DMS79 (cell line): ENCODE measurements at regions not wholly inside any gene's neighbourhood (a gene's known extent, or its start where the extent isn't known, plus 50 kb on each side); places are given as distances from the start of the nearest gene placed in this dataset.
"Not testable (repeated sequence)": the region's sequence is repeated elsewhere in the genome, so short reads cannot be mapped to it uniquely, and the experiment has no call there.

ENCODE experiments used
- DNase-seq: peaks from one replicate; lab custom pipeline; 2025; lab: John Stamatoyannopoulos, UW

DNA sequence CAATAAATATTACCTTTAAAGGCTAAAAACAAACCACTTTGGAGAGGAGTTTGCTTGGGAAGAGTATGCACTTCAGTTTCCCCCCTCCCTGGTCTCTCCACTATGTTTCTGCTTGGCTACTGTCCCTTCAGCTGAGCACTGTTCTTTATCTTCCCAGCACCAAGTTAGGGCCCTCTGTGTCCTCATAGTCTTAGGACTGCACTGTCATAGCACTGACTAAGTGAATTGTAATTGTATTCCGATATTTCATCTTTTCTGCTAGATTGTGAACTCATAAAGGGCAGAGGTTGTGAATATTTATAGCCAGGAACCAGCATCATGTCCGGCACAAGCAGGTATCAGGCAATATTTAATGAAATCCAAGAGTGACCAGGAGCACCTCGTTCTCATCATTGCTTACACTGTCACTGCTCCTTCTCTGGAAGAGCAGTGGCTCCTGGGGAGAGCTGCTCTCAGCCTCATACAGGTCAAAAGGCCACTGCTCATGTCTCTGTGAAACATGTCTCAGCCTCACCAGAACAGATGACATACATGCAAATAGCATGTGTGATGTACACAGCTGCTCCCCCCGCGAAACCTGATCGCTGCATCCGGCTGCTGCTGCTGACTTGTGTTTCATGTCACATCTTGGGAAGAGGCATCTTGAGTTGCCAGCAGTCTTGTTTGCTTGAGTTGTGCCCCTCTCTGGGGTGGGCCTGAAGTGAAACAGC lies 279.7 kb upstream of the MSX2 start:
- no peak for DNase-seq

DNA sequence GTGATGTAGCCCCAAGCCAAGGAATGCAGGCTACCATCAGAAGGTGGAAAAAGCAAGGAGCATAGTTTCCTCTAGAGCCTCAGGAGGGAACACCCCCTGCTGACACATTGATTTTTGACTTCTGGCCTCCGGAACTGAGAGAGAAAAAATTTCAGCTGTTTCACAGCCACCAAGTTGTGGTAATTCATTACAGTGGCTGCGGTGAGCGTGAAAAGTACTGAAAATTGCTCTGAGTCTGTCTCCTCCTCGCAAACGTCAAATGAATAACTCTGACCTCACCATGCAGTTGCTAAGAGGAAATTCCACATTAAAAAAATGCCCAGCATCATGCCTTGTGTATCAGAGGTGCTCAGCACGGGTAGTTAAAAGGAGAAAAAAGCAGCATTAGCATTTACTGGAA lies 277.9 kb upstream of the MSX2 start:
- DNase-seq: no peak

DNA sequence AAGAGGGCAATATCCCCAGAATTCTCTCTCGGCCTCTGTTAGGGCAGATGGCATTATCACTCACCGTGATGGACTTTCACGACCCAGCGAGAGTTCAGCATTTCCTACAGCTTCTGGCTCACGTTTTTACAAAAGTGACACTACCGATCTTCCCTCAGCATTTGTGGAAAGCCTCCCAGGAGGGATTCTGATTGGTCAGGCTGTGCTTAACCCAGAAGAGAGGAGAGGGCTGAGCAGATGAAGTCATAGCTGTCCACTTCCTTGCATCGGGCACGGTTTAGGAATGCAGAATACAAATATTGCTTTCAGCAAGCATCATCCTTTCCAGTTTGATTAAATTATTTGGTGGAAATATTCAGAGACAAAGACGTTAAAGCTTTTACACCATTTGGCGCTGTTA lies 277.4 kb upstream of the MSX2 start:
- DNase-seq: no peak

DNA sequence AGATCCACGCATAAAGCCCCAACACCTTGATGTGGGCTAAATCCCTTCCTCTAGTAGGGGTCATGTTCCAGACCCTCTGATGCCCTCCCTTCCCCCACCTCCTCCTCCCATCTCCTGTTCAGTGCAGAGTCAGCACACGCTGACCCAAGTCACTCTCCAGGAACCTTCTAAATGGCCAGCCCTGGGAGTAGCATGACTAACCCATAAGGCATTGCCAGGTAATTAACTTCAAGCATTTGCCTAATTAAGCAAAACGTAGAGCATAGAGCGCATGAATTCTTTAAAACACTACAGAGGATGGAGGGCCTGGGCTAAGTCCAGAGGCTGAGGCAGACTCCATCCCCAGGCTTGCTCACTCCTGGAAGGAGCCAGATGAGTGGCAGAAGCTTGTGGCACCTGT lies 276.3 kb upstream of the MSX2 start:
- no peak for DNase-seq

DNA sequence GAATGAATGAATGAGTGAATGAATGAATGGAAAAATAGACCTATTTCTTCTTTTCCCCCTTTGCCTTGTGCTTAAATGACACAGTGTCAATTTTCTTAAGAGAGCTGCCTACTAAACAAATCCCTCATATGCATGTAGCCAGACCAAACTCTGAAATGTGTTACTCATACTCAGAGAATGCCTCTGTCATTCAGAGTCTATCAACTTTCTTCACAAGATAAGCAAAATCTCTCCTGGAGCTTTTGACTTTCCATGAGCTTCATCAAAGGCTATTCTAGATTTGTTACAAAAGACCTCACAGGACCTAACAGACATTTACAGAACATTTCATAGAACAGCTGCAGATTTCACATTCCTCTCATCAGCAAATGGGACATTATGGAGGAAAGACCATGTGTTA lies 275.7 kb upstream of the MSX2 start:
- DNase-seq: no peak

DNA sequence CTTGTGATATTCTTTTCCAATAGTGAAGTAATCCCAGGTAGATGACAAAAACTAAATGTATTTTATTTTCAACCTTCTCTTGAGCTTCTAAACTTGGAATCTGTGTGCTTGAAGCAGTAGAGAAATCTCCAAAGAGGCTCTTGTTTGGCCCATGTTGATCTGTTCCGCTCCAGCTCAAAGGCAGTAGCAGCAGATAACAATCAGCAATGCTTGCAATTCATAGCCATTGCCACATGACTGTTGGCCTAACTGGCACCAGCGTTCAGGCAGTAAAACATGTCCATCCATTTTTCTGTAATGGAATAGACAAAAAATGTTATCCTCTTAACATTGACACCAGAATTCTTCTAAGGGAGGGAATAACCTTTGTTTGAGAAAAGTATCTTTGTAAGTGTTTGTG lies 270.7 kb upstream of the MSX2 start:
- no peak for DNase-seq

DNA sequence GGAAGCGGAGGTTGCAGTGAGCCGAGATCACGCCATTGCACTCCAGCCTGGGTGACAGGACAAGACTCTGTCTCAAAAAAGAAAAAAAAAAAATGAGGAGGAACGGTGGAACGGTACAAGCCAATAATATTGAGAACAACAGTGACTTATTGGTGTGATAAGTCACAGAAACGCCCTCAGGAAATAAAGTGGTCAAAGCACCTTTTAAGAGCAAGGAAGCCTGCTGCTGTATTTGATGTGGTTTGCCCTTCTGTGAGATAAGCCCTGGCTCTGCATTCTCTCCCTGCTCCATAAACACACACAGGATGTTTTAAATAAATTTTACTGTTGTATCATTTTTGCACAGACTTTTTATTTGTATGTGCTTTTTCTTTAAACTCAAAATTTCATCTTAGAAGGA lies 269.9 kb upstream of the MSX2 start:
- no peak for DNase-seq

DNA sequence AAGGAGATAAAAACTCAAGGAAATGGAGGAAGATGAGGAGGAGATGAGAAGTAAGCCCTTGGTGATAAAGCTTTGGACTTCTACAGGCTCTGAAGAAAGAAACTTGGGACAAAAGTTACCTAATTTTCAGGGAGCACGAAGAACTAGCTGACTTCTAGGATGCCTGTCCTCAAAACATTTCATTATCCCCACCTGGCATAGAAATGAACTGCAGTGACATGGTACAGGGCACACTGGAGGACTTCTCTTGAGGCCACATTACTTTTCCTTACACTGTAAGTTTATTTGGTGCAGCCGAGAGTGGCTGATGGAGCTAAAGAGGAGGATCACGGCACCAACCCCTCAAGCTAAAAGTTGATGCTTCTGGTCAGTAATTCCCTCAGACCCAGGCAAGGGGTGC lies 269.5 kb upstream of the MSX2 start:
- no peak for DNase-seq

DNA sequence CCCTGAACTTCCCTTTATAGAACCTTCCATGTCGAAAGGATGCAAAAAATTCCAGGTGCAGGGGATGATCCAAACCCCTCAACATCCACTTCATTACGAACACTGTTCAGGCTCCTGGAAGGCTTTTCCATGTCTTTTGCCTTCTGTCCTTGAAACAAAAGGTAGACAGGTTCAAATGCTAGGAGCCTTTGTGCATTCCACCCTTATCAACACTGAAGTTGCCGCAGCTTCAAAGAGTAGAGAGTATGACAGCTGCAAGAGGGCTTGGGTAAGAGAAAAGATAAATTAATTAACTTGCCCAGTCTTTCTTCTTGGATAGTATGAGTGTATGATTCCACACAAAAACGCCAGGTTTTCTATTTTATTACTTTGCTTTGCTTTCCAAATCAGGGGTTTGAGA lies 269.1 kb upstream of the MSX2 start:
- DNase-seq: no peak

DNA sequence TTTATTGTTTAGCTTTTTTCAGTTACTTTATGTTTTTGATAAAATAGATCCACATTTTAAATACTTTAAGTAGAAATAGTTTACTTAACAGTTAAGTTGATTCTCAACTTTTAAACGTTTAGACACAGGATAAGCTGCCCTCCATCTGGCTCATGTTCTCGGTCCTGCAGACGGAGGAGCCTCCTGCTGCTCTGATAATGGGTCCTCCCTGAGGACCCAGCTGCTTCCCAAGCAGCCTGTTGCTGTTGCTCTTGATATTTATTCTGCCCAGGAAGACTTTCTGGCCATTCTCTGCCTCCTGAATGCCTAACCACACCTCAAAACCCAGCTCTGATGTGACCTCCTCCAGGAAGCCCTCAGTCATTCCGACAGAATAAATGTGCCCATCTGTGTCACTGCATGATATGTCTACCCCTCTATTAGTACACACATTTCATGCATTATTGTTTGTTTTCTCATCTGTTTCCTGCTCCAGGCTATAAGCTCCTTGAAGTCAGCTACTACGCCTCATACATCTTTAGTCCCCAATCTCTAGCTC lies 267.2 kb upstream of the MSX2 start:
- no peak for DNase-seq

DNA sequence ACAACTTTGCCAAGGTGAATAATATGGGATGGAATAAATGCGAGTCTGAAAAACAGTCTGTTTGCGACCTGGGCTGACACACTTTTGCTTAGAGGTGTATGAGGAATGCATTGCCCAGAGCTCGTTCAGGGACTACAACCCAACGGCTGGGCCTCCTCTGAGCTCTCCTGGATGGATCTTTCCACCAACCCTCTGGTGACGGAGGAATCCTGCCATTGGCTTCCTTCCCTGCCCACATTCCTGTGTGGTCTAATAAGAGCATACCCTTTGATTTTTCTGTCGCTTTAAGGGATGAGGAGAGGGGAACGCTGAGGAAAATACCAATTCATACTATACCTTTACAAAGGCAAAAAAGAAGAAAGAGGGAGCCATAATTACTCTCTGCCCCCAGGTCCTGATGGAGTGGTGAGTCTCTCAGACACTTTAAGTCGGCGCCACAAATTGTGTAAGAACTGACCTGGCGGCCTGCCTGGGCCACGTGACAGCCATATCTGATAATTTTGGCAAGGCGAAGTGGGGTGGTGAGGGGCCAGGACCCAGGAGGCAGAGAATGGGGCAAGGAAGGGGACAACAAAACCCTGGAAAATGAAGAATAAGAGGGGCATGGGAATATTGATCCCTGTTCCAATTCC lies 265.2 kb upstream of the MSX2 start:
- no peak for DNase-seq

DNA sequence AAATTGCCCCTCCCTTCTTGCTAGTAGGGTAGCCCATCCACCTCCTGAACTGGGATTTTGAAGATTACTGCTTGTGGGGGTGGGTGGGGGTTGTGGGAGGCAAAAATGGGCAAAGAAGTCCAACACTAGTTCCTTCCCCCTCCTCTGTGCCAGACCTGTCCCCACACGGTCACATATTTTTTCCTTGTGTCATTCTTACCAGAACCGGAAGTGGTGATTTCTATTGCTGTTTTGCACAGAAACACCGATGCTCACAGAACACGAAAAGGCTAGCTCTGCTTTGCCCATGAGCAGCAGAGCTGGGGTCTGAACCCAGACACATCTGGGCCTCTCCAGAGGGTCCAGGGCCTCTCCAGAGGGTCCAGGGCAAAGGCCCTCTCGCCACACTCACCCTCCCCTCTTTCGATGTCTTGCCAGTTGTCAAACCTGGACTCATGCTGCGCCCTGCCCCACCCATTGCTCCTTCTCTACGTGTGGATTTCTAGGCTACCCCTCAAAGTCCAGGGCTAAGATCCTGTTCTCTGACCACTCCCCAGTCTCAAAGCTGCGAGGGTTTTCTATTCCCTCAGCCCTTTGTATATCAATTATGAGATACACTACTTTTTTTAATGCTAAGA lies 264.4 kb upstream of the MSX2 start:
- no peak for DNase-seq

DNA sequence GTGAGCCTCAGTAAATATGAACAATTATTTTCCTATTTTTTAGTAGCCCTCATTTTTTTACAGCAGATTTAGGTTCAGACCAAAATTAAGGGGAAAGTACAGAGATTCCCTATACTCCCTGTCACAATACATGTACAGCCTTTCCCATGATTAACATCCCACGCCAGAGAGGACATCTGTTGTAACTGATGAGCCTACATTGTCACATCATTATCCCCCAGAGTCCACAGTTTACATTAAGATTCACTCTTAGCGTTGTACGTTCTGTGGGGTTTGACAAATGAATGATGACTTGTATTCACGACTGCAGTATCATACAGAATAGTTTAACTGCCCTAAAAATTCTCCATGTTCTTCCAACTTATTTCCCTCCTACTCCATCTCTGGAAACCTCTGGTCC lies 262.3 kb upstream of the MSX2 start:
- DNase-seq: no peak

DNA sequence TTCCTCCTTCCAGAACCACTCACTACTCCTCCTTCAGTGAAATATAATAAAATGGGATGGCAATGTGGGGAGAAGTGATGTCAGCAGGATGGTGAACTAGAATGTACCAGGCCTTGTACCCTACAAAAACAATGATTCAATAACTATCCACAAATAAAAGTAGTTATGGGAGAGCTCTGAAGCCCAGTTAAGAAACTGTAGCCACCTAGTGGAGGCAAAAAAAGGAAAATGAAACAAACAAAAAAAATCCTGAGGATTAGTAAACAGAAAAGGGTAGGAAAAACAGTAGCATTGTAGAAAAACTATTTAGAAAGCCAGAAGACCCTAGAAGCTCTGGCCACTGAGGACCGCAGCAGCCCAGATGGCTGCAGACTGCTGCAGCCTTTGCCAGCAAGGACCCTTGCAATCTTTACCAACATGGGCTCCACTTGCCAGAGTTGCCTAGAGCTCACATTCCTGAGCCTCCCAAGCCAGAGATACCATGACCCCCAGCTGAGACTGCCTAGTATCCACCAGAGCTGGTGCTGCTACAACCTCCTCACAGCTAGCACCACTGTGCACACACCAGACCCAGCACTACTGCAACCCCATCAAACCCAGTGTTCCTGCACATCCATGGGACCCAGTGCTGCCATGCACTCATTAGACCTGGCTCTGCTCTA lies 259.7 kb upstream of the MSX2 start:
- no peak for DNase-seq

DNA sequence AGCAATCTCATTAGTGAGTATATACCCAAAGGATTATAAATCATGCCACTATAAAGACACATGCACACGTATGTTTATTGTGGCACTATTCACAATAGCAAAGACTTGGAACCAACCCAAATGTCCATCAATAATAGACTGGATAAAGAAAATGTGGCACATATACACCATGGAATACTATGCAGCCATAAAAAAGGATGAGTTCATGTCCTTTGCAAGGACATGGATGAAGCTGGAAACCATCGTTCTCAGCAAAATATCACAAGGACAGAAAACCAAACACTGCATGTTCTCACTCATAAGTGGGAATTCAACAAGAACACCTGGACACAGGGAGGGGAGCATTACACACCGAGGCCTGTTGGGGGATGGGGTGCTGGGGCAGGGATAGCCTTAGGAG lies 252.9 kb upstream of the MSX2 start:
- DNase-seq: not testable (repeated sequence)

DNA sequence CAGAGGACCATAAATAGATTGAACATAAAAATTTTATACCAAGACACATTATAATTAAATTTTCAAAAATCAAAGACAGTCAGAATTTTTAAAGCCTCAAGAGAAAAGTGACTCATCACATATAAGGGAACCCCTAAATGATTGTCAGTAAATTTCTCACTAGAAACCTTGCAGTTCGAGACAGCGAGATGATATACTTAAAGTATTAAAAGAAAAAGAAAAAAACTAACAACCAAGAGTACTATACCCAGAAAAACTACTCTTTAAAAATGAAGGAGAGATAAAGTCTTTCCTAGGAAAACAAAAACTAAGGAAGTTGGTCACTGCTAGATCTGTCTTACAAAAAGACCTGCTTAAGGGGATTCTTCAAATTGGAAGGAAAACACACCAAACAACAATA lies 251.4 kb upstream of the MSX2 start:
- no peak for DNase-seq

DNA sequence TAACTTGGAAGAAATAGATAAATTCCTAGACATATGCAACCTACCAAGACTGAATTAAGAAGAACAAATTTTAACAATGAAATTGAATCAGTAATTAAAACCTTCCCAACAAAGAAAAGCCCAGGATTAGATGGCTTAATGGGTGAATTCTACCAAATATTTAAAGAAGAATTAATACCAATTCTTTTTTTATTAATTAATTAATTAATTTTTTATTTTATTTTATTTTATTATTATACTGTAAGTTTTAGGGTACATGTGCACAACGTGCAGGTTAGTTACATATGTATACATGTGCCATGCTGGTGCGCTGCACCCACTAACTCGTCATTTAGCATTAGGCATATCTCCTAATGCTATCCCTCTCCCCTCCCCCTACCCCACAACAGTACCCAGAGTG lies 248.4 kb upstream of the MSX2 start:
- not testable (repeated sequence) for DNase-seq

DNA sequence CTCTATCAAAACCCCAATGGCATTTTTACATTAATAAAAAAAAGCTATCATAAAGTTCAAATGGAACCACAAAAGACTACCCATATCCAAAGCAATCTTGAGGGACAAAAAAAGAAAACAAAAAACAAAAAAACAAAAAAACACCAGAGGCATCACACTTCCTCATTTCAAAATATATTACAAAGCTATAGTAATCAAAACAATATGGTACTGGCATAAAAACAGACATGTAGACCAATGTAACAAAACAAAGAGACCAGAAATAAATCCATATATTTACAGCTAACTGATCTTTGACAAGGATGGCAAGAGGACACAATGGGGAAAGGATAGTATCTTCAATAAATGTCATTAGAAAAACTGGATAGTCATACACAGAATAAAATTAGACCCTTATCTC lies 245.1 kb upstream of the MSX2 start:
- no peak for DNase-seq

DNA sequence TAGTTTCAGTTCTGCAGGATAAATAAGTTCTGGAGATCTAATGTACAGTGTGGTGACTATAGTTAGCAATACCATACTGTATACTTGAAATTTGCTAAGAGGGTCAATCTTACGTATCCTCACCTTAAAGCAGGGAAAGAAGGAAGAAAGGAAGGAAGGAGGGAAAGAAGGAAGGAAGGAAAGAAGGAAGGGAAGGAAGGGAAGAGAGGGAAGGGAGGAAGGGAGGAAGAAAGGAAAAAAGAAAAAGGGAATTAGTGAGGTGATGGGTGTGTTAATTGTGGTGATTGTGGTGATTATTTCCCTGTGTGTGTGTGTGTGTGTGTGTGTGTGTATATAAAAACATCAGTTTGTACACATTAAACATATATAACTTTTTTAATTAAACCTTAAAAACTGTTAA lies 242.6 kb upstream of the MSX2 start:
- DNase-seq: no peak

DNA sequence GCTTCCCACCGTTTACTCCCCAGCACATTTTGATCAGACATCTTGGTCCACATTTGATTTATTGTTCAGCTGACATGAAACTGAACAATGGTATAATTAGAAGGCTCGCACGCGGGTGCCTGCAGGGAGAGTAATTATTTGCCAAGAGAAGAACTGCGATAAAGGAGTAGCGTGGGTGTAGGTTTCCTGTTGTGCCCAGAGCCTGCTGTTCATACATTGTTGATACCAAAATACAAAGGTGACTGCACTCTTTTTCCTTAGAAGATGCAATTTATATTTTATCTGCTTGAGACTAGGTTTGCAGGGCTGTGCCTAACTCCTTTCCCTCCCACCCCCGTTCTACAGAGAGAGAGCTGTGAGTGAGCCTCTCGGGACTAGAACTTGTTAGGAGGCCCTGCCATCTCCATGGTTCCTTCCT lies 241.8 kb upstream of the MSX2 start:
- no peak for DNase-seq

DNA sequence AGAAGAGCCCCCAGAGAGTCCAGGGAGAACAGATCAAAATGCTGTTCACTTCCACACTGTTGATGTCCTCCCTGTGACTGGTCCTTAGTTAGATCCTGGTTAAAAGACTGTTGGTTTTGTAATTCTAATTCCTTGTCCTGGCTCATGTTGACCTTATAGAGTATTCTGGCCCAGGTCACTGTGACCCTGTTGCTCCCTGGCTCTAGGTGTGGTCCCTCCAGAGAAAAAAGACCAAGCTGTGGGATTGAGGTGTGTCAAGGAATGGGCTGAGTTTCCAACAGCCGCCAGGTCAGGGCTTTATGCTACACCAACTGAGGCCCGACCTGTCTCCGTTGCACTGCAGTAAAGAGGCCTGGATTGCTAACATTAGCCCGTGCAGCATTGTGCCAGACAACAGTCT lies 241.0 kb upstream of the MSX2 start:
- no peak for DNase-seq

DNA sequence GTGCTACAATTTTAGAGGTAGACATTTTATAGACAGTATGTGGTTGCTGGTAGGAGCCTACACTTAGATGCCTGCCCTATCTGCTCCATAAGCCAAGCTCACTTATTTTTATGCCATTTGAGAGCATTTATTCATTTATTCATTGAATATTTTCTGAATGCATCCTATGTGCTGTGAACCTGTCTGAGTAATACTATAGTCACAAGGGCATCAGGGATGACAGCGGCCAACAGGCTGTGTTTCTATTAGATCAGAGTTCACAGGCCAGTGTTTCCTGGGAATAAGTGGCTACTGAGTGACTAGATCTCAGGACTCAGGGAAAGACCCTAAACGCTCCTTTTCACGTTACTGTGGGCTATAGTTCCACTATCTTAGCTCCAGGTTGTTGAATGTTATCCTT lies 235.2 kb upstream of the MSX2 start:
- no peak for DNase-seq
